ENCODE measurements at regions not wholly inside any gene's neighbourhood (a gene's known extent, or its start where the extent isn't known, plus 50 kb on each side); places are given as distances from the start of the nearest gene placed in this dataset.

GRCh38 chr7:45242261-45242660 lies 84.7 kb downstream of the RAMP3 start:
- Histone ChIP-seq H3K4me3 (ENCODE audit: insufficient read depth, low read depth, low read length) (no peak overlapping the region), H3K9me3 (ENCODE audit: control insufficient read depth, insufficient read depth, low read length) (no peaks in the 10 kb centered on the region), H3K4me2 (ENCODE audit: low read depth, low read length) (no peak overlapping the region), H4K91ac (ENCODE audit: insufficient read depth, low read depth, low read length) (no peak overlapping the region), H3K56ac (ENCODE audit: extremely low read depth, insufficient read depth, low read length) (no peak overlapping the region), H4K20me1 (ENCODE audit: insufficient read depth, low read length) (no peaks in the 10 kb centered on the region), H3K4me1 (ENCODE audit: control insufficient read depth, insufficient read depth, low read length) (no peaks in the 10 kb centered on the region), H3K27me3 (ENCODE audit: control insufficient read depth, insufficient read depth, low read length) (peaks cover 15% of the 10 kb centered on the region), H2AK5ac (ENCODE audit: low read depth, low read length) (no peak overlapping the region), H2AK9ac (replicated peaks; ENCODE audit: low read depth, low read length, poor library complexity) (no peak overlapping the region), H2BK120ac (ENCODE audit: low read depth, low read length) (no peak overlapping the region), H3K23ac (ENCODE audit: low read depth, low read length) (no peak overlapping the region), H4K5ac (ENCODE audit: low read depth, low read length) (no peak overlapping the region), H3K79me1 (ENCODE audit: low read depth in 1 of 2, low read length in 2 of 2) (no peaks in the 10 kb centered on the region), H2AFZ (replicated peaks; ENCODE audit: low read length, poor library complexity) (peak overlapping the region; percentile 10), H3K36me3 (ENCODE audit: control insufficient read depth, insufficient read depth, low read length) (no peaks in the 10 kb centered on the region), H3K4ac (ENCODE audit: low read depth, low read length) (no peak overlapping the region), H3K18ac (ENCODE audit: low read depth, low read length) (no peak overlapping the region), H3K9ac (ENCODE audit: low read depth, low read length) (no peak overlapping the region), H2BK20ac (ENCODE audit: low read depth, low read length) (no peak overlapping the region), H2BK5ac (ENCODE audit: low read depth, low read length, poor library complexity, severe bottlenecking) (no peak overlapping the region), H3K14ac (replicated peaks; ENCODE audit: low read depth, low read length) (no peak overlapping the region), H3K9me1 (ENCODE audit: insufficient read depth, low read length) (no peaks in the 10 kb centered on the region), H2BK15ac (ENCODE audit: low read depth, low read length) (no peak overlapping the region), H3K27ac (ENCODE audit: insufficient read depth, low read length) (no peak overlapping the region), H4K8ac (ENCODE audit: low read depth in 2 of 2, low read length in 2 of 2) (no peak overlapping the region)
- ChIA-PET POLR2A (ENCODE audit: unreplicated experiment) (no interaction called here), CTCF (no interaction called here)
- in situ Hi-C loops (cut with MboI; ENCODE audit: low sequenced_read_pairs) (no loop called here), intact Hi-C loops (cut with micrococcal nuclease) (no loop called here), dilution Hi-C loops (cut with HindIII; ENCODE audit: low sequenced_read_pairs, unreplicated experiment) (no loop called here)
- no CpG with 5 or more reads among the region's 4 CpGs for WGBS, 2 experiments (ENCODE audit: extremely low coverage in 2 of 2, insufficient read length in 1 of 2)
- no TSS peak for BruUV-seq (replicated peaks)
- TF ChIP-seq CHD1 (IDR thresholded peaks at IDR 0.05; ENCODE audit: low read depth, low read length): no peak
- TF ChIP-seq RAD21 (IDR thresholded peaks at IDR 0.05; ENCODE audit: low read length): no peak
- TF ChIP-seq NFE2L2 (IDR thresholded peaks at IDR 0.05; ENCODE audit: low read depth, low read length): no peak
- no peak for TF ChIP-seq CTCF (conservative IDR thresholded peaks at IDR 0.05; ENCODE audit: low read depth, low read length)
- TF ChIP-seq MAZ (IDR thresholded peaks at IDR 0.05; ENCODE audit: borderline replicate concordance, low read depth, low read length): no peak
- no peak for TF ChIP-seq POLR2A (IDR thresholded peaks at IDR 0.05; ENCODE audit: low read depth, low read length)
- TF ChIP-seq CEBPB (IDR thresholded peaks at IDR 0.05; ENCODE audit: low read depth, low read length): no peak
- TF ChIP-seq SMC3 (IDR thresholded peaks at IDR 0.05; ENCODE audit: low read depth, low read length): no peak
- TF ChIP-seq ELK1 (IDR thresholded peaks at IDR 0.05; ENCODE audit: borderline replicate concordance, low read depth, low read length): no peak
- no peak for TF ChIP-seq FOS (IDR thresholded peaks at IDR 0.05; ENCODE audit: low read depth, low read length)
- no peak for TF ChIP-seq MXI1 (IDR thresholded peaks at IDR 0.05; ENCODE audit: borderline replicate concordance, low read depth, low read length)
- no peak for TF ChIP-seq USF2 (IDR thresholded peaks at IDR 0.05; ENCODE audit: low read depth, low read length)
- no peak for TF ChIP-seq RFX5 (IDR thresholded peaks at IDR 0.05; ENCODE audit: low read depth, low read length)
- no peak for TF ChIP-seq MAFK (IDR thresholded peaks at IDR 0.05; ENCODE audit: low read depth, low read length)
- TF ChIP-seq BHLHE40 (IDR thresholded peaks at IDR 0.05; ENCODE audit: low read depth, low read length): no peak
- TF ChIP-seq RCOR1 (IDR thresholded peaks at IDR 0.05; ENCODE audit: insufficient replicate concordance, low read length): no peak
- no peak for DNase-seq
- no peak for ATAC-seq (ENCODE audit: low read depth)
